Loucy (cell line): ENCODE measurements at regions not wholly inside any gene's neighbourhood (a gene's known extent, or its start where the extent isn't known, plus 50 kb on each side); places are given as distances from the start of the nearest gene placed in this dataset.
"Not testable (repeated sequence)": the region's sequence is repeated elsewhere in the genome, so short reads cannot be mapped to it uniquely, and the experiment has no call there.

Experiments used
- H2AFZ ChIP-seq: fragments of 200-600 bp; sonication (generic); 2 replicates; pipeline ENCODE4 v1.6.0; 2016; ENCODE audit warnings: antibody characterized with exemption, mild to moderate bottlenecking, low read length, moderate library complexity
- H3F3A ChIP-seq: fragments of 200-600 bp; 2 replicates; pipeline ENCODE4 v1.6.0; 2016; ENCODE audit warnings: antibody characterized with exemption, low read depth, mild to moderate bottlenecking
- H3K27me3 ChIP-seq: fragments of 200-600 bp; sonication (generic); 2 replicates; pipeline ENCODE4 v1.6.1; 2014; ENCODE audit warnings: low read length, mild to moderate bottlenecking; ENCODE audit not compliant: insufficient read depth, poor library complexity, severe bottlenecking
- H3K36me3 ChIP-seq: fragments of 200-600 bp; sonication (generic); 2 replicates; pipeline ENCODE4 v1.6.1; 2016; ENCODE audit warnings: low read length; ENCODE audit not compliant: insufficient read depth
- H3K4me1 ChIP-seq: fragments of 200-600 bp; sonication (generic); 2 replicates; pipeline ENCODE4 v1.5.1; 2014; ENCODE audit warnings: low read length, mild to moderate bottlenecking; ENCODE audit not compliant: insufficient read depth, poor library complexity, severe bottlenecking
- H3K4me2 ChIP-seq: fragments of 200-600 bp; sonication (generic); 2 replicates; pipeline ENCODE4 v1.6.0; 2014; ENCODE audit warnings: antibody characterized with exemption, low read length, low read depth, mild to moderate bottlenecking; ENCODE audit not compliant: poor library complexity, severe bottlenecking
- H3K4me3 ChIP-seq: fragments of 200-600 bp; sonication (generic); 2 replicates; pipeline ENCODE4 v1.5.1; 2014; ENCODE audit warnings: low read length, mild to moderate bottlenecking, mixed read lengths; ENCODE audit not compliant: poor library complexity, severe bottlenecking
- H3K79me2 ChIP-seq: fragments of 200-600 bp; sonication (generic); 2 replicates; pipeline ENCODE4 v1.6.1; 2014; ENCODE audit warnings: low read length; ENCODE audit not compliant: insufficient read depth
- H3K9ac ChIP-seq: fragments of 200-600 bp; sonication (generic); 2 replicates; pipeline ENCODE4 v1.6.0; 2014; ENCODE audit warnings: mild to moderate bottlenecking, low read depth, low read length, moderate library complexity; ENCODE audit not compliant: poor library complexity, severe bottlenecking
- H3K9me2 ChIP-seq: fragments of 200-600 bp; sonication (generic); replicated peaks from 2 replicates; pipeline ENCODE4 v1.6.1; 2016; ENCODE audit warnings: low read depth, low read length, mixed read lengths
- H3K9me3 ChIP-seq: fragments of 200-600 bp; sonication (generic); 2 replicates; pipeline ENCODE4 v1.6.1; 2014; ENCODE audit warnings: mild to moderate bottlenecking, antibody characterized with exemption, low read length, low read depth; ENCODE audit not compliant: insufficient read depth
- H4K20me1 ChIP-seq: fragments of 200-600 bp; sonication (generic); 2 replicates; pipeline ENCODE4 v1.6.0; 2014; ENCODE audit warnings: antibody characterized with exemption, low read length, mild to moderate bottlenecking; ENCODE audit not compliant: insufficient read depth, poor library complexity, severe bottlenecking
- EZH2phosphoT487 ChIP-seq: fragments of 200-600 bp; IDR thresholded peaks from 2 replicates; pipeline ENCODE4 v1.6.1; 2018; ENCODE audit warnings: antibody characterized with exemption, mild to moderate bottlenecking, moderate library complexity, borderline replicate concordance
- TF ChIP-seq, protein P1 (sequence below): fragments of 200-600 bp; sonication (generic); conservative IDR thresholded peaks from 2 replicates; pipeline ENCODE4 v1.5.1; 2014; ENCODE audit warnings: mild to moderate bottlenecking, antibody characterized with exemption, low read length

DNA sequence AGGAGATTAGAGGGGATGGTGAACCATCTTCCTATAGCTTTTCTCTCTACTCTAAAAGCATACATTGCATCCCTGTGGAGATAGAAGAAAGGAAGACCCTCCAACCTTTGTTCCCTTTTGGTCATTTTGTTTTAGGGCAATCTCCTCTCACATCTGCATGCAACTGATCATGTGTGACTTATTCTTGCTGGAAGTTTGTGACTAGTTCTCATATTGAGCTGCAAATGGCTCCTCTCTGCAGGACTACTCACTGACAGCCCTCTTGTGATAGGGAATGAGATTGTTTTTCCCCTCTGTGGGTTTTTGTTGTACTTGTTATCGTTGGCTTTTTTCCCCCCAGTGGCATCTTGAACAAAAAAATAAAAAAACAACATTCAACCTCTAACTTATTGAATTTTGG is 416.0 kb upstream of the CNTNAP5 start:
- no peak overlapping the region for H3K4me3 ChIP-seq
- no peaks in the 10 kb centered on the region for H3K36me3 ChIP-seq
- no peak overlapping the region for H2AFZ ChIP-seq
- TF ChIP-seq, protein P1, sequence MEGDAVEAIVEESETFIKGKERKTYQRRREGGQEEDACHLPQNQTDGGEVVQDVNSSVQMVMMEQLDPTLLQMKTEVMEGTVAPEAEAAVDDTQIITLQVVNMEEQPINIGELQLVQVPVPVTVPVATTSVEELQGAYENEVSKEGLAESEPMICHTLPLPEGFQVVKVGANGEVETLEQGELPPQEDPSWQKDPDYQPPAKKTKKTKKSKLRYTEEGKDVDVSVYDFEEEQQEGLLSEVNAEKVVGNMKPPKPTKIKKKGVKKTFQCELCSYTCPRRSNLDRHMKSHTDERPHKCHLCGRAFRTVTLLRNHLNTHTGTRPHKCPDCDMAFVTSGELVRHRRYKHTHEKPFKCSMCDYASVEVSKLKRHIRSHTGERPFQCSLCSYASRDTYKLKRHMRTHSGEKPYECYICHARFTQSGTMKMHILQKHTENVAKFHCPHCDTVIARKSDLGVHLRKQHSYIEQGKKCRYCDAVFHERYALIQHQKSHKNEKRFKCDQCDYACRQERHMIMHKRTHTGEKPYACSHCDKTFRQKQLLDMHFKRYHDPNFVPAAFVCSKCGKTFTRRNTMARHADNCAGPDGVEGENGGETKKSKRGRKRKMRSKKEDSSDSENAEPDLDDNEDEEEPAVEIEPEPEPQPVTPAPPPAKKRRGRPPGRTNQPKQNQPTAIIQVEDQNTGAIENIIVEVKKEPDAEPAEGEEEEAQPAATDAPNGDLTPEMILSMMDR, result no peak
- no peak for TF ChIP-seq EZH2phosphoT487
- no peak overlapping the region for H3K4me2 ChIP-seq
- H4K20me1 ChIP-seq, result no peaks in the 10 kb centered on the region
- H3K79me2 ChIP-seq, result no peaks in the 10 kb centered on the region
- no peaks in the 10 kb centered on the region for H3K9me2 ChIP-seq
- no peaks in the 10 kb centered on the region for H3F3A ChIP-seq
- H3K9me3 ChIP-seq, result no peaks in the 10 kb centered on the region
- H3K27me3 ChIP-seq, result no peaks in the 10 kb centered on the region
- H3K9ac ChIP-seq, result no peak overlapping the region
- no peaks in the 10 kb centered on the region for H3K4me1 ChIP-seq

GRCh38 chr2:123614596-123614995 is 410.5 kb upstream of the CNTNAP5 start:
- H3K9me2 ChIP-seq, result no peaks in the 10 kb centered on the region
- H3K9ac ChIP-seq, result no peak overlapping the region
- no peaks in the 10 kb centered on the region for H3K27me3 ChIP-seq
- H3F3A ChIP-seq, result no peaks in the 10 kb centered on the region
- H2AFZ ChIP-seq, result no peak overlapping the region
- H4K20me1 ChIP-seq, result no peaks in the 10 kb centered on the region
- H3K36me3 ChIP-seq, result no peaks in the 10 kb centered on the region
- no peaks in the 10 kb centered on the region for H3K79me2 ChIP-seq
- H3K4me2 ChIP-seq, result no peak overlapping the region
- H3K4me3 ChIP-seq, result no peak overlapping the region
- no peaks in the 10 kb centered on the region for H3K4me1 ChIP-seq
- TF ChIP-seq, protein P1, result no peak
- no peak for TF ChIP-seq EZH2phosphoT487
- peaks cover 7% of the 10 kb centered on the region; the same call in 1 of the 2 replicates for H3K9me3 ChIP-seq

DNA sequence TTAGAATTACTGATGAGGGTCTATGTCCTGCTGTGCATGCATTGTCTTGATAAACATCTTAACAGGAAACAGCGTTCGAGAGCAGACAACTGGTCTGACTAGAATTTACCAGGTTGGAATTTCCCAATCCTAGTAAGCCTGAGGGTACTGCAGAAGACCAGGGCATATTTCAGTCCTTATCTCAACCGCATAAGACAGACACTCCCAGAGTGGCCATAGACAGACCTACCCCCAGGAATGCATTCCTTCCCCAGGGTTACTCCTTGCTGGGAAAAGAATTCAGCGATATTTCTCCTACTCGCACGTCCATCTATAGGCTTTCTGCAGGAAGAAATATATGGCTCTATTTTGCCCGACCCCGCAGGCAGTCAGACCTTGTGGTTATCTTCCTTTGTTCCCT is 406.4 kb upstream of the CNTNAP5 start:
- H3K36me3 ChIP-seq, H3K27me3 ChIP-seq, H4K20me1 ChIP-seq, H3K4me2 ChIP-seq, H3K9me3 ChIP-seq, H3F3A ChIP-seq, H3K79me2 ChIP-seq, H3K9ac ChIP-seq, H3K4me3 ChIP-seq, H3K9me2 ChIP-seq, H3K4me1 ChIP-seq, H2AFZ ChIP-seq: not testable (repeated sequence)

DNA sequence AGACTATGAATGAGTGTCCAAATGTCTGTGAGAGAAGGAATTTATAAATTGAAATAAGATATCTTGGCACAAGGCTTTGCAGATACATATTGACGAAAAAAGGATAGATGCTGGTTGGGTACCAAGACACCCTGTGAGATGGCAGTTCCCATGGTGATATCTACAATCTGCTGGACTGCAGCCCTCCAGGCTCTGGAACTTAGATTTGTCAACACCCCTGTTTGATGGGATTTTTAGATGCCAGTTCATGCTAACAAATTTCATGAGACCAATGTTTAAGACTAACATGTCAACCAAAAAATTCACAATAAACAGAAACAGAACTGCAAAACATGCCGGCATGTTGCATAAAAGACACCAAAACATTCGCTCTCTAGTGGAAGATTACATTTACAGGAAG is 400.3 kb upstream of the CNTNAP5 start:
- H3K4me1 ChIP-seq, result no peaks in the 10 kb centered on the region
- no peaks in the 10 kb centered on the region for H3K79me2 ChIP-seq
- no peaks in the 10 kb centered on the region for H3K27me3 ChIP-seq
- H3K4me2 ChIP-seq, result no peak overlapping the region
- H3K4me3 ChIP-seq, result no peak overlapping the region
- H3K9me3 ChIP-seq, result no peaks in the 10 kb centered on the region
- no peak overlapping the region for H2AFZ ChIP-seq
- no peaks in the 10 kb centered on the region for H3F3A ChIP-seq
- H3K9me2 ChIP-seq, result no peaks in the 10 kb centered on the region
- TF ChIP-seq EZH2phosphoT487, result no peak
- TF ChIP-seq, protein P1, result no peak
- H3K36me3 ChIP-seq, result no peaks in the 10 kb centered on the region
- H4K20me1 ChIP-seq, result no peaks in the 10 kb centered on the region
- H3K9ac ChIP-seq, result no peak overlapping the region
